Calu3 (cell line): ENCODE measurements at regions not wholly inside any gene's neighbourhood (a gene's known extent, or its start where the extent isn't known, plus 50 kb on each side); places are given as distances from the start of the nearest gene placed in this dataset.

Source experiments
- BruUV-seq: library from RNA; stranded (reverse); fragments of 400-500 nt; replicated peaks from 2 replicates; lab custom pipeline; 2021; lab: Mats Ljungman, UMichigan
- CTCF ChIA-PET: fragments of 300-600 bp; sonication (Branson Sonifier 250); formaldehyde crosslinking; loops from one replicate; lab custom pipeline; 2022; ENCODE audit warnings: antibody characterized with exemption; lab: Charles Lee
- DNase-seq: peaks from one replicate; pipeline ENCODE4 v3.0.0; 2022
- H3K27ac Mint-ChIP-seq: one replicate; pipeline ENCODE4 v1.8.0; 2022; ENCODE audit warnings: mixed read lengths; ENCODE audit not compliant: unreplicated experiment
- H3K27me3 Mint-ChIP-seq: one replicate; pipeline ENCODE4 v1.8.0; 2022; ENCODE audit warnings: mixed read lengths; ENCODE audit not compliant: unreplicated experiment
- H3K36me3 Mint-ChIP-seq: one replicate; pipeline ENCODE4 v1.8.0; 2022; ENCODE audit warnings: mild to moderate bottlenecking, moderate library complexity, mixed read lengths; ENCODE audit not compliant: insufficient read depth, unreplicated experiment
- H3K4me1 Mint-ChIP-seq: one replicate; pipeline ENCODE4 v1.8.0; 2022; ENCODE audit warnings: mild to moderate bottlenecking, low read depth, mixed read lengths; ENCODE audit not compliant: unreplicated experiment
- H3K4me3 Mint-ChIP-seq: one replicate; pipeline ENCODE4 v1.8.0; 2022; ENCODE audit warnings: mild to moderate bottlenecking, low read depth, moderate library complexity, mixed read lengths; ENCODE audit not compliant: unreplicated experiment
- H3K9me3 Mint-ChIP-seq: one replicate; pipeline ENCODE4 v1.8.0; 2022; ENCODE audit warnings: low read depth, mixed read lengths; ENCODE audit not compliant: unreplicated experiment
- CTCF ChIP-seq: fragments of 200-600 bp; IDR thresholded peaks from one replicate; pipeline ENCODE4 v1.8.0; 2022; ENCODE audit warnings: antibody characterized with exemption; ENCODE audit not compliant: unreplicated experiment
- intact Hi-C: fragments of 100-400 bp; cut with micrococcal nuclease; formaldehyde crosslinking; loops from one replicate; pipeline ENCODE4 v1.10.0; 2022; ENCODE audit not compliant: unreplicated experiment

- no peaks in the 10 kb centered on the region for H3K9me3 Mint-ChIP-seq
- DNase-seq: peak; percentile 0
- CTCF ChIA-PET: no interaction called here
- no peaks in the 10 kb centered on the region for H3K4me1 Mint-ChIP-seq
- no peak overlapping the region for H3K27ac Mint-ChIP-seq
- H3K36me3 Mint-ChIP-seq: no peaks in the 10 kb centered on the region
- peaks cover 7% of the 10 kb centered on the region for H3K27me3 Mint-ChIP-seq
- no peak for TF ChIP-seq CTCF
- intact Hi-C loops: no loop called here
- H3K4me3 Mint-ChIP-seq: no peak overlapping the region
- no TSS peak for BruUV-seq
These were observed 210.0 kb upstream of the GSE1 start for GRCh38 chr16:85402910-85403692.

GRCh38 chr16:85403693-85404092, 209.4 kb upstream of the GSE1 start:
- peak; percentile 1 for DNase-seq
- no peaks in the 10 kb centered on the region for H3K9me3 Mint-ChIP-seq

GRCh38 chr16:85412911-85413520, 200.1 kb upstream of the GSE1 start:
- H3K36me3 Mint-ChIP-seq: no peaks in the 10 kb centered on the region
- no peaks in the 10 kb centered on the region for H3K4me1 Mint-ChIP-seq
- intact Hi-C loops: no loop called here
- no peaks in the 10 kb centered on the region for H3K9me3 Mint-ChIP-seq
- peaks cover 2% of the 10 kb centered on the region for H3K27me3 Mint-ChIP-seq
- DNase-seq: peak; percentile 0
- no peak for TF ChIP-seq CTCF
- CTCF ChIA-PET: no interaction called here
- no peak overlapping the region for H3K27ac Mint-ChIP-seq
- BruUV-seq: no TSS peak
- H3K4me3 Mint-ChIP-seq: no peak overlapping the region

More at GRCh38 chr16:85403693-85404092, 209.4 kb upstream of the GSE1 start:
- H3K27me3 Mint-ChIP-seq: peaks cover 1% of the 10 kb centered on the region
- H3K27ac Mint-ChIP-seq: no peak overlapping the region
- intact Hi-C loops: no loop called here
- no peak overlapping the region for H3K4me3 Mint-ChIP-seq
- TF ChIP-seq CTCF: no peak
- H3K36me3 Mint-ChIP-seq: no peaks in the 10 kb centered on the region
- H3K4me1 Mint-ChIP-seq: no peaks in the 10 kb centered on the region
- no TSS peak for BruUV-seq
- CTCF ChIA-PET: no interaction called here

GRCh38 chr16:85413691-85414663, 199.1 kb upstream of the GSE1 start:
- H3K9me3 Mint-ChIP-seq: no peaks in the 10 kb centered on the region
- H3K27me3 Mint-ChIP-seq: peaks cover 12% of the 10 kb centered on the region
- no peak overlapping the region for H3K27ac Mint-ChIP-seq
- CTCF ChIA-PET: no interaction called here
- no peaks in the 10 kb centered on the region for H3K36me3 Mint-ChIP-seq
- TF ChIP-seq CTCF: no peak
- intact Hi-C loops: no loop called here
- no peak overlapping the region for H3K4me3 Mint-ChIP-seq
- H3K4me1 Mint-ChIP-seq: no peaks in the 10 kb centered on the region
- DNase-seq: no peak
- no TSS peak for BruUV-seq
